ENCODE measurements at regions not wholly inside any gene's neighbourhood (a gene's known extent, or its start where the extent isn't known, plus 50 kb on each side); places are given as distances from the start of the nearest gene placed in this dataset.

GRCh38 chr4:12260453-12260852, 831.8 kb upstream of the HS3ST1 start:
- DNase-seq = no peak

DNA sequence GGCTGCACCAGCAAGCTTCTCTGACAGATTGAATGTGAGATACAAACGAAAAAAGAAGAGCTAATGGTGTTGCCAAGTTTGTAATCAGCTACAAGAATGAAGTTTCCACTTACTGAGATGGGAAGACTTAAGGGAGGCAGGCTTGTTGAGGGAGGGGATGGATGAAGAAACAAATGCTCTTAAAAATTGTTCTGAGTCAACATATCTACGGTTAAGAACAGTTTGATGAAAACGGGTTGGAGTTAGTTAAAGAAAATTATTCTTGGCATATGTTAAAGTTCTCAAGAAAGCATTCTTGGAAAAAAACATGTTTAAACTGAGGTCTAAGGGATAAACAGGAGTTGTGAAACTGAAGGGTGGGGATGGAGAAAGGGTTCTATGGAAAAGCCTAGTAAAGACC, 816.3 kb upstream of the HS3ST1 start:
- DNase-seq = no peak

- DNase-seq = no peak
These were observed 813.7 kb upstream of the HS3ST1 start for GRCh38 chr4:12242354-12242753.

- DNase-seq = no peak
These were observed 811.4 kb upstream of the HS3ST1 start for GRCh38 chr4:12239897-12240636.

DNA sequence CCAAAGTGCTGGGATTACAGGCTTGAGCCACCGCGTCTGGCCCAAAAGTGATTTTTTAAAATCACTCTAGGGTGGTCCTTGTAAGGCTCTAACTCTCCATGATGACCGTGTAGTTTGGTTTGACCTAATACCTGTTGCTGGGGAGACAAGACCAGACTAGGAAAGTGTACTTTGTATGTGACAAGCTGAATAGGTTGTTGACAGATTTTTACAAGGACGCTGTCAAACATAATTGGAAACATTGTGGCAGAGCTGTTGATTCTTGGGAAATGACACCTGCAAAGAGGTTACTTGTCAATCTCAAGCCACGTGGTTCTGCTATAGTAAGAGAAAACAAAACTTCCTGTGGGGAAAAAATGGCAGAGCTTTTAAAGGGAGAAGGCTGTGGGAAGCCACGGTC, 802.4 kb upstream of the HS3ST1 start:
- no peak for DNase-seq

DNA sequence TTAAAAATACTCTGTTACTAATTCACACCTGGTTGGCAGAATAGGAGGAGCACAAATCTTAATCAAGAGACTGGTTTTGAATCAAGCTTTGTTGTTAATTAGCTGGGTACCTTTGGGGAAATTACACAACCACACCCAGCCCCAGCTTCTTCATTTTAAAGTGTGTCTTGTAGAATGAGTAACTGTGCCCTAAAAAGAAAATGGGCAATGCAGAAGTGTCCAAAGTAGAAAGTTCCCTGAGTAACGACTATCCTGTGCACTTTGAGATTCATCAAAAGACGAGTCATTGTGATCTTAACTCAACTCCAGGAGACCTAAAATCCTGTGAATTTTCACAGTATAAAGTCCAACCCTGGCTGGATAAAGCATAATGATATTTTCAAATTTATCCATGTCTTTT, 792.3 kb upstream of the HS3ST1 start:
- DNase-seq = no peak

- no peak for DNase-seq
These were observed 782.9 kb upstream of the HS3ST1 start for GRCh38 chr4:12211636-12212035.

DNA sequence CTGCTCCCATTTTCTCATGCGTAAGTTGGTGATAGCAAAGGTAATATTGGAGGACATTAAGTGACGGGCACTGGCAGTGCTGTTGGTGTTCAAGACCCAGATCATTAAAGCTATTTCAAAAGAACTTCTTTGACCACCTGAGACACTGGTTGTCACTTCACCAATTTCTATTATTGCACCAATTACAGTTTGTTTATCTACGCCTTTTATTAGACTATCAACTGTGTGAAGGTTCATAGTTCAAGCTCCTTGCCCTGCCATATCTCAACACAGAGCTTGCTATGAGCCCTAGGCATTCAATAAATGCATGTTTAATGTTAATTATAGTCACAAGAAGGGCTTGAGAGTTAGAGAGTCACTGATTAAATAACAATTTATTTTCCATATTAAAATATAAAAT, 778.7 kb upstream of the HS3ST1 start:
- DNase-seq = no peak

DNA sequence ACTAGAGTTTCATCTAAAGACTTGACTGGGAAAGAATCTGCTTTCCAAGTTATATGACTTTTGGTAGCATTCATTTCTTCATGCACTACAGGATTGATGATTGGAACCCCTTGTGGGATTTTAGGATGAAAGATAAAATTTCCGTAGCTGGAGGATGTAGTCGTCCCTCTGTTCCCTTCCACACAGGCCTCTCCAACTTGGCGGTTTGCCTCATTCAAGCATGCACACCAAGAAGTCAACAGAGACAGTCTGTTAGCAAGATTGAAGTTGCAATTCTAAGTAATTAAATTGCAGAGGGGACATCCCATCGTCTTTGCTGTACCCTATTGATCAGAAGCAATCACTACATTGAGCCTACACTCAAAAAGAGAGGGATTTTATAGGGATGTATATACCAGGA, 777.4 kb upstream of the HS3ST1 start:
- no peak for DNase-seq

DNA sequence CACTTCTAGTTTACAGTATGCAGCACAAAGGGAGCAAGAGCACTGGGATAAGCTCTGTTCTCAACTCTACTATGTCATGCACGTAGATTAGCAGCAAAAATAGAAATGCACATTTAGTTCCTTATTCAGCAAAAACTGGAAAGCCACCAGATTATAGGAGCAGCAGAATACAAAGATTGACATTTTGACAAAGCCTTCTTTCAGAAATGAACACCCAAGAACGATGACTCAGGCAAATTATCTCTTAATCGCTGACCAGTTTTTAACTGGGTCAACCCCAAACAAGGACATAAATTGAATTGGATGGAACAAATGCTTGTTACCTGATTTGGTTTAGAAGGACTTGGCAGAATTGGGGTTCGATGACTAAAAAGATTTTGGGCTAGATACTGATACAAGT, 775.3 kb upstream of the HS3ST1 start:
- no peak for DNase-seq

DNA sequence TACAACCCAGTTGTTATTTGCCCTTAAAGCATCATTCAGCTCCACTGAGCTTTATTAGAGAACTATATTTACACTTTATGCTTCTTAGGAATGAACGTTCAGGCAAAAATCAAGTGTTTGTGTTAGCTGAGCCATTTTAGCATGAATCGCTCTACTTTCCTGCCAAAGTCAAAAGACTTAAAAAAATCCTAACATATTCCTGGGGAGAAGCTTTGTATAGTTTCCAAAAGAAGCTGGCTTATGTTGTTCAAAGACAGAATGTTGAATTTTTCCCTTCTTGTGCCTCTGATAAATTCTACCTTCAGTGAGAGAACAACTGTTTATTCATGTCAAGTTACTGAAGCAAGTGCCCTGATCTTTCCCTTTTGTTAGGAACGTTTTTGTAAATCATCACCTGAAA, 771.5 kb upstream of the HS3ST1 start:
- DNase-seq = no peak

DNA sequence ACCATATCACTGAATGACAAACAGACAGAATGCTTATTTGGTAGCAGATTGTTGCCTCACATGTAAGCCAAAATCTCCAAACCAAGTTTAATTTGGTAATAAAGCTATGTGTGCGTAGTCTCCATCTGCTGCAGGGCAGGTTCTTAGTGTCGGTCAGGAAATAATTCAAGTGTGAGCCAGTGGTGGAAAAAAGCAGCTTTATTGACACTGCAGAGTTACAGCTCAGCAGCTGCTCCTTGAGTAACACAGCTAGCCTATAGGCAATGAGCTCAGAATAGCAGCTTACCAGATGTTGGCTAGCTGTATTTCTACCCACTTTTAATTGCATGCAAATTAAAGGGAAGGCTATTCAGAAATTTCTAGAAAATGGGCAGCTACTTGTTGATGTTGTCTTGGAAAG, 757.8 kb upstream of the HS3ST1 start:
- no peak for DNase-seq

- DNase-seq = no peak
These were observed 750.2 kb upstream of the HS3ST1 start for GRCh38 chr4:12178614-12179610.

DNA sequence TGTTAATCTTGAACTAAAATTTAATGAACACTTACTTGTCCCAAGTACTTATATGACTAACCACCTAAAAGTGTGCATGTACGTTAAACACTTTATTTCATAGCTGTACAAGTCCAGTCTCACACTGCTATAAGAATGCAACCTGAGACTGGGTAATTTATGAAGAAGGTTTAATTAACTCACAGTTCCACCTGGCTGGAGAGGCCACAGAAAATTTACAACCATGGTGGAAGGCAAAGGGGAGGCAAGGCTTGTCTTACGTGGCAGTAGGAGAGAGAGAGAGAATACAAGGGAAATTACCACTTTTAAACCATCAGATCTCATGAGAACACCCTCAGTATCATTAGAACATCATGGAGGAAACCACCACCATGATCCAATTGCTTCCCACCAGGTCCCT, 748.7 kb upstream of the HS3ST1 start:
- DNase-seq = no peak

- no peak for DNase-seq
These were observed 744.8 kb upstream of the HS3ST1 start for GRCh38 chr4:12173496-12173895.

- no peak for DNase-seq
These were observed 743.7 kb upstream of the HS3ST1 start for GRCh38 chr4:12172198-12172973.

DNA sequence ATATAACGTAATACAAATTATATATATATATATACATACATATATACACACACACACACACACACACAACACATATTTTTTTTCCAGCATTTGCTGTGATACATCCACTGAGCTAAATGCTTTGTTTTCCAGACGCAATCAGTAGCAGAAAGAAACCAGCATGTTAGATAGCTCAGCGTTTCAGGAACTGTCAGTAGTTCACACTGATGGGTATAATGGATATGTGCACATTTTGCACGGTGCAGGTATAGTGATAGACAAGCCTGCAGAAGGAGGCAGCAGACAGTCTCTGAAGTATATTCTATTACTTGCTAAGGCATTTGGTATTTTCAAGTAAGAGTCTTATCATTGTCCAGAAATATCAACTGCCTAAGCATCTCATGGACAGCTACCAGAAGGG, 741.6 kb upstream of the HS3ST1 start:
- DNase-seq = no peak

- no peak for DNase-seq
These were observed 736.9 kb upstream of the HS3ST1 start for GRCh38 chr4:12165616-12166015.

DNA sequence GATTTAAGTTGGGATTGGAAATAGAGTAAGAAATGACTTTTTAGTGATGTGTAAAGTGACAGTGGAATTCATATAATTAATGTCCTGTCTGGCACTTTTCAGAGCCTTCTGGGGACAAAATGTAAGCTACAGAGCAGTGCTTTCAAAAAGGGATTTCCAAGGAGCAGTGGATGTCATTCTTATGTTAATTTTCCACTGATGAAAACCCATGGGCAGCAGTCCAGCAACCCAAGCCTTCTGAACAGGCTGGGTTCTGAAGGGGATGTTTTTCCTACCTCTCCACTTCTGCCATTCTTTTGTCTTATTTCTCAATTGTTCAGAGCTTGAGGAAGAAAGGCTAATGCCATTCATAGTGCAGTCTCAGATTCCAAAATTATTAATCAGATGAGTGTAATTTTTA, 717.6 kb upstream of the HS3ST1 start:
- no peak for DNase-seq

- no peak for DNase-seq
These were observed 717.1 kb upstream of the HS3ST1 start for GRCh38 chr4:12145768-12146167.

GRCh38 chr4:12145106-12145505, 716.4 kb upstream of the HS3ST1 start:
- no peak for DNase-seq

- no peak for DNase-seq
These were observed 715.4 kb upstream of the HS3ST1 start for GRCh38 chr4:12144051-12144450.

GRCh38 chr4:12140864-12141263, 712.2 kb upstream of the HS3ST1 start:
- no peak for DNase-seq

All from activated CD4-positive, alpha-beta T cell treated with anti-CD3 and anti-CD28 coated beads, Interleukin-2, amount 50 U/mL, for 48 hours (primary cell).